ENCODE measurements at regions not wholly inside any gene's neighbourhood (a gene's known extent, or its start where the extent isn't known, plus 50 kb on each side); places are given as distances from the start of the nearest gene placed in this dataset.
A peak's percentile ranks its signal among the peaks of the same experiment; 100 is the strongest.

DNA sequence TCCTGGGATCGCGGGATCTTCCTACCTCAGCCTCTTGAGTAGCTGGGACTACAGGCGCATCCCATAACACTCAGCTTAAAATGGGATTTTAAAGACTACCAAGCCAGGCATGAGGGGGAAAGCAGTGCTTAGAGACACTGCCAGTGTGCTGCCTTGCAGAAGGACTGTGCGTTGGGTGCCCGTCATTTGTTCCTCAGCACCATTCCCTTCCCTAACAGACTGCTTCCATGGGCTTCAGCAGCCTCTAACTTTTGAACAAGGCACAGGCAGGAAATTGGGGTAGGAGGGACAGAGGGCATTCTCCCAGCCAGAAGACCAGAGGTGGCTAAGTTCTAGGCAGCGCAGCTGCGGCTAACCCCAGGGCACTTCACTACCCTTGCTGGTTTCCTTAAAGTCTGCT is 73.9 kb upstream of the USP24 start:
- no peak overlapping the region for H3K27ac ChIP-seq (ENCODE audit: low read depth, low read length)
- H3K4me1 ChIP-seq (replicated peaks in 1 of 4; ENCODE audit: control insufficient read depth in 3 of 4, insufficient read depth in 4 of 4, low read length in 3 of 4) = no peaks in the 10 kb centered on the region
- H3K14ac ChIP-seq (ENCODE audit: insufficient read length) = no peak overlapping the region
- FAIRE-seq (no peak), DNase-seq (ENCODE audit: low read depth in 1 of 2, low spot score in 2 of 2) (no peak)
- H4K5ac ChIP-seq (ENCODE audit: insufficient read length, low read depth, low read length) = no peak overlapping the region
- H4K20me1 ChIP-seq (replicated peaks in 1 of 2; ENCODE audit: control insufficient read depth in 1 of 2, insufficient read depth in 2 of 2, low read length in 2 of 2) = no peaks in the 10 kb centered on the region
- H3K27me3 ChIP-seq (replicated peaks in 1 of 4; ENCODE audit: control insufficient read depth in 3 of 4, extremely low read depth in 1 of 4, insufficient read depth in 3 of 4, low read length in 3 of 4) = no peaks in the 10 kb centered on the region
- no peak overlapping the region for H3K23ac ChIP-seq (ENCODE audit: insufficient read length)
- peak overlapping the region; percentile 12; the same call in 1 of the 2 replicates for H2AFZ ChIP-seq (ENCODE audit: low read length)
- H2BK15ac ChIP-seq (ENCODE audit: low read length) = no peak overlapping the region
- no peak overlapping the region for H2BK5ac ChIP-seq (ENCODE audit: low read depth, low read length)
- no peak overlapping the region for H3K4me2 ChIP-seq (ENCODE audit: insufficient read depth in 1 of 2, low read depth in 2 of 2, low read length in 2 of 2)
- POLR2A ChIA-PET (ENCODE audit: partially characterized antibody) = no interaction called here
- H2BK20ac ChIP-seq (ENCODE audit: low read length) = no peak overlapping the region
- H2BK12ac ChIP-seq (ENCODE audit: low read depth, low read length) = no peak overlapping the region
- H3K4ac ChIP-seq (replicated peaks; ENCODE audit: insufficient read length, low read depth, low read length) = no peak overlapping the region
- TF ChIP-seq KDM1A (IDR thresholded peaks at IDR 0.05; ENCODE audit: borderline replicate concordance, low read length) (no peak), CEBPB (IDR thresholded peaks at IDR 0.05; ENCODE audit: low read depth, low read length) (no peak), POLR2A (IDR thresholded peaks at IDR 0.05; ENCODE audit: control extremely low read depth in 1 of 2, low read depth in 2 of 2, low read length in 2 of 2) (no peak), TEAD4 (IDR thresholded peaks at IDR 0.05; ENCODE audit: low read depth, low read length) (no peak), CREB1 (IDR thresholded peaks at IDR 0.05) (no peak), E2F6 (IDR thresholded peaks at IDR 0.05) (no peak), SIX5 (IDR thresholded peaks at IDR 0.05; ENCODE audit: low read depth, low read length) (no peak), EZH2 (IDR thresholded peaks at IDR 0.05; ENCODE audit: low read depth, low read length, severe bottlenecking) (no peak)
- no peak overlapping the region for H3K56ac ChIP-seq (replicated peaks; ENCODE audit: insufficient read length, low read depth, low read length)
- no peaks in the 10 kb centered on the region for H3K79me1 ChIP-seq (ENCODE audit: low read depth, low read length)
- 88% methylated on average over 7 of the region's 7 CpGs; no CpG with 5 or more reads in 1 of the 2 experiments for WGBS, 2 experiments (ENCODE audit: extremely low coverage in 1 of 2, insufficient coverage in 1 of 2, insufficient read length in 1 of 2, insufficient replicate concordance in 2 of 2, low coverage in 1 of 2, low lambda C conversion rate in 2 of 2, missing lambda C conversion rate in 1 of 2)
- H4K8ac ChIP-seq (ENCODE audit: extremely low read depth, insufficient read depth, low read length) = no peak overlapping the region
- no peak overlapping the region for H4K91ac ChIP-seq (replicated peaks; ENCODE audit: insufficient read length, low read length)
- no peaks in the 10 kb centered on the region for H3K79me2 ChIP-seq (ENCODE audit: control insufficient read depth in 1 of 2, insufficient read depth in 2 of 2, low read length in 2 of 2)
- no peak overlapping the region for H3K18ac ChIP-seq (ENCODE audit: extremely low read depth, low read length)
- no peak overlapping the region for H2BK120ac ChIP-seq (replicated peaks; ENCODE audit: low read depth, low read length)
- H2AK5ac ChIP-seq (ENCODE audit: low read depth, low read length) = no peak overlapping the region
- H3K4me3 ChIP-seq (ENCODE audit: extremely low read depth in 1 of 4, insufficient read depth in 2 of 4, low read depth in 3 of 4, low read length in 4 of 4) = no peak overlapping the region
- no peaks in the 10 kb centered on the region for H3K23me2 ChIP-seq (ENCODE audit: low read depth, low read length)
- CTCF ChIA-PET (ENCODE audit: partially characterized antibody) = interaction anchor here (0.7 to 3.8 kb wide), 15 partner anchors 11 to 1296 kb away, joined by 3 to 25 read pairs (median 3); no protein-coding TSS in a partner anchor
- no peaks in the 10 kb centered on the region for H3K36me3 ChIP-seq (ENCODE audit: control insufficient read depth in 2 of 4, insufficient read depth in 4 of 4, low read length in 3 of 4)
- no peak overlapping the region for H3K9ac ChIP-seq (replicated peaks in 1 of 4; ENCODE audit: extremely low read depth in 1 of 4, low read depth in 3 of 4, low read length in 3 of 4)
- no peaks in the 10 kb centered on the region for H3K9me3 ChIP-seq (ENCODE audit: insufficient read depth in 2 of 2, low read depth in 1 of 2, low read length in 1 of 2)
